B cell (primary cell): ENCODE measurements at regions not wholly inside any gene's neighbourhood (a gene's known extent, or its start where the extent isn't known, plus 50 kb on each side); places are given as distances from the start of the nearest gene placed in this dataset.

ENCODE experiments used
- CTCF ChIP-seq: fragments of 200-600 bp; IDR thresholded peaks from one replicate; pipeline ENCODE4 v1.8.0; 2022; ENCODE audit warnings: antibody characterized with exemption, mild to moderate bottlenecking
- EZH2 ChIP-seq: IDR thresholded peaks from 2 replicates; pipeline ENCODE4 v1.6.1; 2012; ENCODE audit warnings: borderline replicate concordance, low read depth, mild to moderate bottlenecking, moderate library complexity, low read length; ENCODE audit not compliant: insufficient read depth, poor library complexity, severe bottlenecking

- TF ChIP-seq CTCF: no peak
- TF ChIP-seq EZH2: no peak
Measured at GRCh38 chr10:117677239-117677638, 134.7 kb downstream of the EMX2 start.
